ENCODE measurements at regions not wholly inside any gene's neighbourhood (a gene's known extent, or its start where the extent isn't known, plus 50 kb on each side); places are given as distances from the start of the nearest gene placed in this dataset.

GRCh38 chr7:10245406-10245805 is 728.3 kb upstream of the PHF14 start:
- no peak for DNase-seq (ENCODE audit: extremely low spot score in 2 of 2)
- TF ChIP-seq POLR2AphosphoS5 (IDR thresholded peaks at IDR 0.05; ENCODE audit: insufficient read depth in 1 of 2, low read depth in 1 of 2) (no peak), POLR2A (IDR thresholded peaks at IDR 0.05) (no peak)
- TF ChIP-seq, protein P1, sequence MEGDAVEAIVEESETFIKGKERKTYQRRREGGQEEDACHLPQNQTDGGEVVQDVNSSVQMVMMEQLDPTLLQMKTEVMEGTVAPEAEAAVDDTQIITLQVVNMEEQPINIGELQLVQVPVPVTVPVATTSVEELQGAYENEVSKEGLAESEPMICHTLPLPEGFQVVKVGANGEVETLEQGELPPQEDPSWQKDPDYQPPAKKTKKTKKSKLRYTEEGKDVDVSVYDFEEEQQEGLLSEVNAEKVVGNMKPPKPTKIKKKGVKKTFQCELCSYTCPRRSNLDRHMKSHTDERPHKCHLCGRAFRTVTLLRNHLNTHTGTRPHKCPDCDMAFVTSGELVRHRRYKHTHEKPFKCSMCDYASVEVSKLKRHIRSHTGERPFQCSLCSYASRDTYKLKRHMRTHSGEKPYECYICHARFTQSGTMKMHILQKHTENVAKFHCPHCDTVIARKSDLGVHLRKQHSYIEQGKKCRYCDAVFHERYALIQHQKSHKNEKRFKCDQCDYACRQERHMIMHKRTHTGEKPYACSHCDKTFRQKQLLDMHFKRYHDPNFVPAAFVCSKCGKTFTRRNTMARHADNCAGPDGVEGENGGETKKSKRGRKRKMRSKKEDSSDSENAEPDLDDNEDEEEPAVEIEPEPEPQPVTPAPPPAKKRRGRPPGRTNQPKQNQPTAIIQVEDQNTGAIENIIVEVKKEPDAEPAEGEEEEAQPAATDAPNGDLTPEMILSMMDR (IDR thresholded peaks at IDR 0.05): no peak
- H3K27me3 ChIP-seq: no peaks in the 10 kb centered on the region
- no peak overlapping the region for H3K4me3 ChIP-seq
- H3K4me1 ChIP-seq: no peaks in the 10 kb centered on the region
- H3K36me3 ChIP-seq: no peaks in the 10 kb centered on the region
- no peak overlapping the region for H3K27ac ChIP-seq
- no peaks in the 10 kb centered on the region for H3K9me3 ChIP-seq
- intact Hi-C loops (cut with DNase I): no loop called here

DNA sequence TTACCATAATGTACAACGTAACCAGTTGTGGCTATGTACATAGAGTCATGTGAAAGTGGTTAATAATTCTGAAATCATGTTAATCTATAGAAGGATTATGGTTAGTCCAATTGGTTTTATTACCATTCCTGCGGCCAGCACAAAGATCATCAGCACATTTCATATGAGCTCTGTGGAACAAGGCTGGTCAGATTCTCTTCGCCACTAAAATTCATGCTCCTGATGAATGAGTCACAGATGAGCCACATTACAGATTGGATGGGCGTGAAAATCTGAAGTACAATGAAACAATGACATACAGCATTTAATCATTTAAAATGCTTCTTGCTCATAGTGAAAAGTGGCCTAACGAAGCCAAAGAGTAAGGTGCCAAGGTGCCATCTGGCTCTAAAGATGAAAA is 716.2 kb upstream of the PHF14 start:
- intact Hi-C loops (cut with DNase I): no loop called here
- Histone ChIP-seq H3K4me3 (no peak overlapping the region), H3K9me3 (no peaks in the 10 kb centered on the region), H3K27ac (no peak overlapping the region), H3K36me3 (no peaks in the 10 kb centered on the region), H3K27me3 (no peaks in the 10 kb centered on the region), H3K4me1 (no peaks in the 10 kb centered on the region)
- no peak for DNase-seq (ENCODE audit: extremely low spot score in 2 of 2)
- no peak for TF ChIP-seq POLR2A (IDR thresholded peaks at IDR 0.05)
- TF ChIP-seq, protein P1 (IDR thresholded peaks at IDR 0.05): no peak

DNA sequence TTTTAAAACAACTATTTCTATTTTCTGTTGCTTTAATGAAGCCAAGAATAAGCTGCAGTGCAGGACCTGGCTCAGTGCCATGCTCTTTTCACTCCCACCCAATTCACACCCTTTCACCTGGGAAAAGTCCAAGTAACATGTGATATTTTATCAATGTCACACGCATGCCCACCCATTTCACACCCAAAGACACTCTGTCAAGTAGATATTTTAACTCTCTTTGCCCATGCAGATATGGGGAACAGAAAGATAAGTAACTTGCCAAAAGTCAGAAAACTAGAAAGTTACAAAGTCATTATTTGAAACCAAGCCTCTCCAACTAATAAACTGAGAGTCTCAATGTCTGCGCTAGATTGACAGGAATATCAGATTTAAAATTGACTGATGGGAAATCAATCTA is 706.7 kb upstream of the PHF14 start:
- H3K27ac ChIP-seq: no peak overlapping the region
- H3K36me3 ChIP-seq: no peaks in the 10 kb centered on the region
- no peak overlapping the region for H3K4me3 ChIP-seq
- H3K4me1 ChIP-seq: peaks cover 4% of the 10 kb centered on the region
- H3K27me3 ChIP-seq: no peaks in the 10 kb centered on the region
- TF ChIP-seq POLR2A (IDR thresholded peaks at IDR 0.05): no peak
- TF ChIP-seq, protein P1 (IDR thresholded peaks at IDR 0.05): no peak
- TF ChIP-seq POLR2AphosphoS5 (IDR thresholded peaks at IDR 0.05; ENCODE audit: insufficient read depth in 1 of 2, low read depth in 1 of 2): no peak
- no peaks in the 10 kb centered on the region for H3K9me3 ChIP-seq
- DNase-seq (ENCODE audit: extremely low spot score in 2 of 2): no peak
- intact Hi-C loops (cut with DNase I): no loop called here

GRCh38 chr7:10268034-10268433 is 705.6 kb upstream of the PHF14 start:
- Histone ChIP-seq H3K27ac (no peak overlapping the region), H3K4me3 (no peak overlapping the region), H3K27me3 (no peaks in the 10 kb centered on the region), H3K9me3 (no peaks in the 10 kb centered on the region), H3K36me3 (no peaks in the 10 kb centered on the region), H3K4me1 (peaks cover 4% of the 10 kb centered on the region)
- TF ChIP-seq, protein P1 (IDR thresholded peaks at IDR 0.05): no peak
- TF ChIP-seq POLR2AphosphoS5 (IDR thresholded peaks at IDR 0.05; ENCODE audit: insufficient read depth in 1 of 2, low read depth in 1 of 2): no peak
- no peak for TF ChIP-seq POLR2A (IDR thresholded peaks at IDR 0.05)
- DNase-seq (ENCODE audit: extremely low spot score in 2 of 2): no peak
- intact Hi-C loops (cut with DNase I): no loop called here

DNA sequence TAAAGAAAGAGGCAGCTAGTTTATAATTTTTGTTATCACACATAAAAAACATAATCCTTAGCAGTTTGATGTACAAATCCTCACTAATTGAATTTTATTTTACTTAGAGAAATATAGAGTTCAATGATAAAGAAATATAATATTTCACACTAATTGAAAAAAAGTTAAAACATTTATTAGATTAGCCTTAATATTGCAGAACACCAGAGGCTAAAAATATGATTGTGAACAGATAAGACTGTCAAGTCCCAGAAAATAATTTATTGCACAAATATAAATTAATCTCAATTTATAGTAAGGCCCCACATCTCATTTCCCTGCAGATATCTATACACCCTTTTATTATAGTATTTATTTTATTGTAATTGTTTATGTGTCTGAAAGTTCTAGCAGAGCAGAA is 690.8 kb upstream of the PHF14 start:
- no peaks in the 10 kb centered on the region for H3K27me3 ChIP-seq
- H3K9me3 ChIP-seq: no peaks in the 10 kb centered on the region
- intact Hi-C loops (cut with DNase I): no loop called here
- H3K36me3 ChIP-seq: no peaks in the 10 kb centered on the region
- no peak for DNase-seq (ENCODE audit: extremely low spot score in 2 of 2)
- H3K4me1 ChIP-seq: no peaks in the 10 kb centered on the region
- H3K4me3 ChIP-seq: no peak overlapping the region
- no peak for TF ChIP-seq POLR2A (IDR thresholded peaks at IDR 0.05)
- TF ChIP-seq POLR2AphosphoS5 (IDR thresholded peaks at IDR 0.05; ENCODE audit: insufficient read depth in 1 of 2, low read depth in 1 of 2): no peak
- TF ChIP-seq, protein P1 (IDR thresholded peaks at IDR 0.05): no peak
- no peak overlapping the region for H3K27ac ChIP-seq
